Subcutaneous abdominal adipose tissue (tissue), 5 donors: ENCODE measurements at regions not wholly inside any gene's neighbourhood (a gene's known extent, or its start where the extent isn't known, plus 50 kb on each side); places are given as distances from the start of the nearest gene placed in this dataset.

ENCODE experiments used
- H3K27ac ChIP-seq: one replicate; pipeline ENCODE4 v1.7.0; 2013; ENCODE audit warnings: low read depth, mild to moderate bottlenecking, inconsistent platforms, low read length, moderate library complexity
- H3K27me3 ChIP-seq, 5 donors: one replicate each; pipeline ENCODE4 v1.7.0; 2013; ENCODE audit warnings: low read length in 5 of 5, inconsistent platforms in 1 of 5; ENCODE audit not compliant: control insufficient read depth in 5 of 5, insufficient read depth in 4 of 5
- H3K36me3 ChIP-seq, 5 donors: one replicate each; pipeline ENCODE4 v1.7.0; 2013; ENCODE audit warnings: low read length in 5 of 5; ENCODE audit not compliant: control insufficient read depth in 5 of 5, insufficient read depth in 5 of 5
- H3K4me1 ChIP-seq, 5 donors: one replicate each; pipeline ENCODE4 v1.7.0; 2013; ENCODE audit warnings: low read length in 5 of 5, mild to moderate bottlenecking in 3 of 5, moderate library complexity in 1 of 5; ENCODE audit not compliant: control insufficient read depth in 5 of 5, insufficient read depth in 5 of 5
- H3K4me3 ChIP-seq, 5 donors: one replicate each; pipeline ENCODE4 v1.7.0; 2013; ENCODE audit warnings: low read length in 5 of 5, low read depth in 1 of 5
- H3K9ac ChIP-seq, 5 donors: one replicate each; pipeline ENCODE4 v1.7.0; 2013; ENCODE audit warnings: low read length in 5 of 5, mild to moderate bottlenecking in 4 of 5, moderate library complexity in 3 of 5
- H3K9me3 ChIP-seq, 5 donors: one replicate each; pipeline ENCODE4 v1.7.0; 2013; ENCODE audit warnings: low read length in 5 of 5; ENCODE audit not compliant: control insufficient read depth in 5 of 5
- donor health status: healthy.
- donor health status: healthy.
- donor health status: healthy.
- donor health status: healthy.
- donor health status: healthy.

GRCh38 chr2:7983912-7984311 lies 697.9 kb upstream of the ID2 start:
- Histone ChIP-seq H3K27me3 (no peaks in the 10 kb centered on the region), H3K4me1 (no peaks in the 10 kb centered on the region), H3K9me3 (peaks cover 0 to 4% (median 0%) of the 10 kb centered on the region in 5 donors), H3K9ac (no peak overlapping the region), H3K4me3 (no peak overlapping the region), H3K36me3 (no peaks in the 10 kb centered on the region), H3K27ac (no peak overlapping the region)

DNA sequence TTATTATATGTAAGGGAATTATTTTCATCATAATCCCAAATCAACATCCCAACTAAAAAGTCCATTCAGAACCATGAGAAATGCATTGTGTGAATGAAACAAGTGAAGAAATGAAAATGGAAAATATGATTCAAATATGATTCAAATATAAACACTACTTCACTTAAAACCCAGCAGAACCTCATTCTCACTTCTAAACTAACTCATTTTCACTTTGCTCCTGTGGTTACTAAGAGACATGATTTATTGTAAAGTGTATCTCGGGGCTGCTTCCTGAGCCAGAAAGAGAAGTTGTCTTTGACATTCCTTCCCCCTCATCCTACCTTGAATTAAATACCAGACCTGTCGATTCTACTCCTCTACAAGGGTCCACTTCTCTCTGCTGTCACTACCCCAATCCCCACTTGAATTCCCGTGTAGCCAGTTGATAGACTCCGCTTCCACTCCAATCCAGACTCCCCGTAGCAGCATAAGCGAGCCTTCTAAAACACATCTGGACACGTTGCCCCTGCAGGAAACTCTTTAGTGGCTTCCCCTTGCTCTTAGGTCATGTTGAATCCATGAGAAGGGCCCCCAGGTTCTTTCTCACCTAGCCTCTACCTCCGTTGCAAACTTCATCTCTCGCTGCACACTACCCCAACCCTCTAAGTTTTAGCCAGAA lies 697.0 kb upstream of the ID2 start:
- H3K4me1 ChIP-seq, result no peaks in the 10 kb centered on the region
- peaks cover 0 to 4% (median 0%) of the 10 kb centered on the region in 5 donors for H3K9me3 ChIP-seq
- H3K36me3 ChIP-seq, result no peaks in the 10 kb centered on the region
- no peak overlapping the region for H3K9ac ChIP-seq
- H3K4me3 ChIP-seq, result no peak overlapping the region
- no peaks in the 10 kb centered on the region for H3K27me3 ChIP-seq
- no peak overlapping the region for H3K27ac ChIP-seq

DNA sequence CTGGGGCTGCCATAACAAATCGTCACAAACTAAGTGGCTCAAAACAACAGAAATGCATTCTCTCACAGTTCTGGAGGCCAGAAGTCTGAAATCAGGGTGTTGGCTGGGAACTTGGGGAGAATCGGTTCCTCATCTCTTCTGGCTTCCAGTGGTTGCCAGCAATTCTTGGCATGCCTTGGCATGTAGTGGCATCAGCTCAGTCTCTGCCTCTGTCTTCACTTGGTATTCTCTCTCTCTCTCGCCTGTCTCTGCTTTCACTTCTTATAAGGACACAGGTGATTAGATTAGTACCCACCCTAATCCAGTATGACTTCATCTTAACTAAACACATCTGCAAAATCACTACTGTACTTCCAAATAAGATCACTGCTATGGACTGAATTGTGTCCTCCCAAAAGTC lies 695.4 kb upstream of the ID2 start:
- Histone ChIP-seq H3K4me1 (no peaks in the 10 kb centered on the region), H3K4me3 (no peak overlapping the region), H3K36me3 (no peaks in the 10 kb centered on the region), H3K9ac (no peak overlapping the region), H3K27ac (no peak overlapping the region), H3K9me3 (peaks cover 0 to 4% (median 0%) of the 10 kb centered on the region in 5 donors), H3K27me3 (no peaks in the 10 kb centered on the region)

DNA sequence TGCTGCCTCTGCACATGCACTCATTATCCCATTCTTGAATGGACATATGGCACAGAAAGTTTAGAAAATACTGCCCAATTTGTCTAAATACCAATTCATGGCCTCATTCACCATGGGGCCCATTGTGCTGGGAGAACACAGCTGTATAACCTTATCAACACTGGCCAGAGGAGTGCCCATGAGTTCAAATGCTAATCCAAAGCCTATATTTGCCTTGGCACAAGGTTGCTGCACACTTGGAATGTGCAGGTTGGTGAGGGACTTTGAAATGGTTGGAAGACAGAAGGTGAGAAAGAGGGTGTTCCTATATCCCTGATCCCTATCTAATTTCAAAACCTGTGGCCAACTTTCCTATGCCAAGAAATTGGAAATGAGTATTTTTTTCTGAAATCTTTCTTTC lies 693.9 kb upstream of the ID2 start:
- Histone ChIP-seq H3K36me3 (no peaks in the 10 kb centered on the region), H3K27ac (no peak overlapping the region), H3K9me3 (no peaks in the 10 kb centered on the region), H3K4me3 (no peak overlapping the region), H3K9ac (no peak overlapping the region), H3K27me3 (no peaks in the 10 kb centered on the region), H3K4me1 (no peaks in the 10 kb centered on the region)

DNA sequence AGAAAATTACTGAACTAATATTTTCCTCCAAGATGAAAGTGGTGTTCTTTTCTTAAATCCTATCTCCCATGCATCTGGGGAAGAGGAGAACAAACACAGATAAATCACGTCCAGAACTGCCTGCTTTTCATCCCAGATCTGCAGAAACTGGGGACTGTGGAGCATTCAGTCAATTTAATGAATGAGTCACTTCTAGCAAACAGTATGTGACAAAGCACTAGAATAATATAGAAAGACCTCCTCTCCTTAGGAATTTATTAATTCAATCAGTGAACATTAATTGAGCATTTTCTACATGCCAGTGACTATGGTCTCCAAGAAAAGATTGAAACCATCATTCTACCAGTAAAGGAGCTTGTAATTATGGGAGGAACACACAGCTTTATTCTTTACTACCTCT lies 693.4 kb upstream of the ID2 start:
- no peaks in the 10 kb centered on the region for H3K4me1 ChIP-seq
- no peaks in the 10 kb centered on the region for H3K9me3 ChIP-seq
- no peak overlapping the region for H3K4me3 ChIP-seq
- H3K36me3 ChIP-seq, result no peaks in the 10 kb centered on the region
- no peaks in the 10 kb centered on the region for H3K27me3 ChIP-seq
- H3K9ac ChIP-seq, result no peak overlapping the region
- H3K27ac ChIP-seq, result no peak overlapping the region

- Histone ChIP-seq H3K4me3 (no peak overlapping the region), H3K9me3 (no peaks in the 10 kb centered on the region), H3K27ac (no peak overlapping the region), H3K36me3 (no peaks in the 10 kb centered on the region), H3K4me1 (no peaks in the 10 kb centered on the region), H3K27me3 (no peaks in the 10 kb centered on the region), H3K9ac (no peak overlapping the region)
Measured at GRCh38 chr2:7989823-7990222, 692.0 kb upstream of the ID2 start.

GRCh38 chr2:7992612-7993602 lies 688.9 kb upstream of the ID2 start:
- Histone ChIP-seq H3K27ac (no peak overlapping the region), H3K9ac (no peak overlapping the region), H3K4me1 (no peaks in the 10 kb centered on the region), H3K9me3 (no peaks in the 10 kb centered on the region), H3K27me3 (no peaks in the 10 kb centered on the region), H3K4me3 (no peak overlapping the region), H3K36me3 (no peaks in the 10 kb centered on the region)

DNA sequence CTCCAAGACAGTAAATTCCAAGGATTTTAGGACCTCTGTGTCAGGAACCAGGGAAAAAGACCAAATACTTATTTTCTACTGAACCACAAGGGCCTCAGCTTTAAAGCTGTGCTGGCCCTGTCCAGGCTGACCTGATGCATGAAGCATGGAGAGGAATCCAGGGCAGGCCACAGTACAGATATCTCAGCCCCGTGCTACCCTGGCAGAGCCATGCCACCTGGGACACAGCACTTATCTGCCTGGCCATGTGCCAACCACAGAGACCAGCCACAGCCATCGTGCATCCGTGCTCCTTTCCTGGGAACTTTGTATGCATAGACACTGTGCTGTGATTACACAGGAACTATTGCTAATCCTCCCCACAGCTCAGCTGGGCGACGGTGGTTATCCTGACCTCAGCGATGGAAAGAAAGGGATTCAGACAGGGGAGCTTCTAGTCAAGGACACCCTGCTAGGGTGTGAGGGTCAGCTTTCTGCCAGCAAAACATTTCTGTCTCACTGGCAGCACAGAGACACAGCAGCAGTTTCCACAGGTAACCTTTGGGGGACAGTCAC lies 687.4 kb upstream of the ID2 start:
- no peak overlapping the region for H3K27ac ChIP-seq
- H3K36me3 ChIP-seq, result no peaks in the 10 kb centered on the region
- no peaks in the 10 kb centered on the region for H3K9me3 ChIP-seq
- H3K4me1 ChIP-seq, result no peaks in the 10 kb centered on the region
- no peak overlapping the region for H3K4me3 ChIP-seq
- no peaks in the 10 kb centered on the region for H3K27me3 ChIP-seq
- no peak overlapping the region for H3K9ac ChIP-seq

GRCh38 chr2:7997279-7997678 lies 684.6 kb upstream of the ID2 start:
- Histone ChIP-seq H3K27ac (no peak overlapping the region), H3K9ac (no peak overlapping the region), H3K4me1 (peaks cover 0 to 3% (median 0%) of the 10 kb centered on the region in 5 donors), H3K36me3 (no peaks in the 10 kb centered on the region), H3K9me3 (no peaks in the 10 kb centered on the region), H3K27me3 (no peaks in the 10 kb centered on the region), H3K4me3 (no peak overlapping the region)
